ENCODE measurements at regions not wholly inside any gene's neighbourhood (a gene's known extent, or its start where the extent isn't known, plus 50 kb on each side); places are given as distances from the start of the nearest gene placed in this dataset.

DNA sequence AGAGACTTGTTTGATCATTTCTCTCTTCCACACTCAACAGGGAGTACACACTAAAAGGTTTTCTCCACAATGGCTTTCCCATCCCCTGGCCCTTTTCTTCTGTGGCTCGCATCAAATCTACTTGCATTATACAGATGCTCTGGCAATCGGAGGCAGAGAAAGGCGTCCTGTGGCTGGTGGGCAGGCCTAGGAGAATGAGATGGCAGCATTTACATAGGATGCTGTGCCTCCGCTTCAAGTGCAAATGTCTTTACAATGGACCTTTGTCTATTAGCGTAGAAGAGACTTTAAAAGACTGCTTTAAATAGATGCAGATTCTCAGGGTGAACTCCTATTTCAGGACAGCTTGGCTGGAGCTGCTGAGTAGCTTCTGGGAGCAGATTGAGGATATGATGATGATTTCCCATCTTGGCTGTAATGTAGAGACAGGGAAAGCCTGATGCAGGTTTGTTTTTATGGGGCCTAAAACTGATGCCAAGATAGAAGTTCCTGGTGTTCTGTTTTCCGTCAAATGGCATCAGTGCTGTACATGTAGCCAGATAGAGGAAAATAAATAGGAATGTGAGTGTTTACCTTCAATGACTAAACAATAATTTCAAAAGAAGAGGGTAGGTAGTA is 423.4 kb downstream of the RND3 start:
- RAD21 ChIA-PET (ENCODE audit: low non-redundant PET in 1 of 2, low total read pairs in 2 of 2, uncharacterized antibody in 2 of 2, unreplicated experiment in 2 of 2): no interaction called here
- ATAC-seq (no peak), DNase-seq (ENCODE audit: low read depth, low spot score) (no peak)
- Histone ChIP-seq H3K79me2 (ENCODE audit: insufficient read depth, low read length) (no peaks in the 10 kb centered on the region), H3K4me3 (replicated peaks in 1 of 2; ENCODE audit: low read depth in 1 of 2, low read length in 2 of 2) (no peak overlapping the region), H3K9me3 (ENCODE audit: control insufficient read depth in 1 of 2, insufficient read depth in 1 of 2, low read depth in 1 of 2, low read length in 2 of 2) (no peaks in the 10 kb centered on the region), H4K20me1 (ENCODE audit: insufficient read depth) (no peaks in the 10 kb centered on the region), H3K36me3 (ENCODE audit: control insufficient read depth in 1 of 2, insufficient read depth in 2 of 2, low read length in 2 of 2) (no peaks in the 10 kb centered on the region), H3K27me3 (ENCODE audit: insufficient read depth, low read length) (no peaks in the 10 kb centered on the region), H2AFZ (ENCODE audit: low read depth, low read length, poor library complexity, severe bottlenecking) (no peak overlapping the region), H3K4me1 (ENCODE audit: control insufficient read depth in 1 of 2, insufficient read depth in 2 of 2, low read length in 2 of 2) (no peaks in the 10 kb centered on the region), H3K27ac (ENCODE audit: low read depth, low read length) (no peak overlapping the region), H3K4me2 (ENCODE audit: low read length) (no peak overlapping the region), H3K9me2 (ENCODE audit: insufficient read depth) (no peaks in the 10 kb centered on the region), H3K9ac (ENCODE audit: low read length) (no peak overlapping the region)
- CTCF ChIA-PET: no interaction called here
- POLR2A ChIA-PET: no interaction called here
- no peak for TF ChIP-seq ZBTB33 (IDR thresholded peaks at IDR 0.05; ENCODE audit: extremely low read depth, insufficient replicate concordance, low read length)
- TF ChIP-seq CTCF (IDR thresholded peaks at IDR 0.05 in 2 of 3, conservative IDR thresholded peaks at IDR 0.05 in 1 of 3; ENCODE audit: borderline replicate concordance in 1 of 3, insufficient read depth in 1 of 3, low read depth in 2 of 3, low read length in 2 of 3): no peak
- TF ChIP-seq RAD21 (IDR thresholded peaks at IDR 0.05; ENCODE audit: low read depth): no peak
- no peak for TF ChIP-seq ELF1 (IDR thresholded peaks at IDR 0.05; ENCODE audit: borderline replicate concordance, low read depth)
- no peak for TF ChIP-seq ATF3 (IDR thresholded peaks at IDR 0.05)
- TF ChIP-seq SP1 (IDR thresholded peaks at IDR 0.05; ENCODE audit: low read depth): no peak
- no TSS peak for BruUV-seq (replicated peaks)
- intact Hi-C loops (cut with micrococcal nuclease): no loop called here
